ENCODE measurements at regions not wholly inside any gene's neighbourhood (a gene's known extent, or its start where the extent isn't known, plus 50 kb on each side); places are given as distances from the start of the nearest gene placed in this dataset.

GRCh38 chr3:27889745-27890144, 167.6 kb upstream of the EOMES start:
- no peaks in the 10 kb centered on the region for H3K27me3 ChIP-seq (ENCODE audit: control insufficient read depth, insufficient read depth, low read length)
- H3K9me3 ChIP-seq (replicated peaks; ENCODE audit: control insufficient read depth, low read depth, low read length), result no peaks in the 10 kb centered on the region
- H3K27ac ChIP-seq (ENCODE audit: low read length), result no peak overlapping the region
- H3K36me3 ChIP-seq (ENCODE audit: control insufficient read depth, insufficient read depth, low read length), result no peaks in the 10 kb centered on the region
- H3K4me3 ChIP-seq (ENCODE audit: low read length), result no peak overlapping the region
- no peak for DNase-seq
- no CpG with 5 or more reads among the region's 4 CpGs for WGBS (ENCODE audit: insufficient coverage)
- no peaks in the 10 kb centered on the region for H3K4me1 ChIP-seq (ENCODE audit: control insufficient read depth, insufficient read depth, low read length)

GRCh38 chr3:27900316-27900715, 178.2 kb upstream of the EOMES start:
- Histone ChIP-seq H3K27ac (ENCODE audit: low read length) (no peak overlapping the region), H3K9me3 (replicated peaks; ENCODE audit: control insufficient read depth, low read depth, low read length) (no peaks in the 10 kb centered on the region), H3K4me3 (ENCODE audit: low read length) (no peak overlapping the region), H3K27me3 (ENCODE audit: control insufficient read depth, insufficient read depth, low read length) (no peaks in the 10 kb centered on the region), H3K36me3 (ENCODE audit: control insufficient read depth, insufficient read depth, low read length) (no peaks in the 10 kb centered on the region), H3K4me1 (ENCODE audit: control insufficient read depth, insufficient read depth, low read length) (no peaks in the 10 kb centered on the region)
- DNase-seq, result no peak
- WGBS (ENCODE audit: insufficient coverage), result 67% methylated on average over 1 of the region's 2 CpGs

GRCh38 chr3:27903446-27903845, 181.3 kb upstream of the EOMES start:
- no peaks in the 10 kb centered on the region for H3K4me1 ChIP-seq (ENCODE audit: control insufficient read depth, insufficient read depth, low read length)
- DNase-seq, result no peak
- no peak overlapping the region for H3K27ac ChIP-seq (ENCODE audit: low read length)
- H3K9me3 ChIP-seq (replicated peaks; ENCODE audit: control insufficient read depth, low read depth, low read length), result no peaks in the 10 kb centered on the region
- WGBS (ENCODE audit: insufficient coverage), result no CpG with 5 or more reads among the region's 3 CpGs
- no peaks in the 10 kb centered on the region for H3K36me3 ChIP-seq (ENCODE audit: control insufficient read depth, insufficient read depth, low read length)
- H3K27me3 ChIP-seq (ENCODE audit: control insufficient read depth, insufficient read depth, low read length), result no peaks in the 10 kb centered on the region
- no peak overlapping the region for H3K4me3 ChIP-seq (ENCODE audit: low read length)

GRCh38 chr3:27905625-27906024, 183.5 kb upstream of the EOMES start:
- H3K4me3 ChIP-seq (ENCODE audit: low read length), result no peak overlapping the region
- WGBS (ENCODE audit: insufficient coverage), result 80% methylated on average over 1 of the region's 2 CpGs
- H3K4me1 ChIP-seq (ENCODE audit: control insufficient read depth, insufficient read depth, low read length), result no peaks in the 10 kb centered on the region
- DNase-seq, result no peak
- H3K36me3 ChIP-seq (ENCODE audit: control insufficient read depth, insufficient read depth, low read length), result no peaks in the 10 kb centered on the region
- no peak overlapping the region for H3K27ac ChIP-seq (ENCODE audit: low read length)
- H3K27me3 ChIP-seq (ENCODE audit: control insufficient read depth, insufficient read depth, low read length), result no peaks in the 10 kb centered on the region
- H3K9me3 ChIP-seq (replicated peaks; ENCODE audit: control insufficient read depth, low read depth, low read length), result no peaks in the 10 kb centered on the region

- no peak overlapping the region for H3K27ac ChIP-seq (ENCODE audit: low read length)
- H3K27me3 ChIP-seq (ENCODE audit: control insufficient read depth, insufficient read depth, low read length), result no peaks in the 10 kb centered on the region
- no peaks in the 10 kb centered on the region for H3K4me1 ChIP-seq (ENCODE audit: control insufficient read depth, insufficient read depth, low read length)
These were observed 185.0 kb upstream of the EOMES start for GRCh38 chr3:27907148-27907547.

GRCh38 chr3:27907929-27908328, 185.8 kb upstream of the EOMES start:
- WGBS (ENCODE audit: insufficient coverage), result no CpG with 5 or more reads among the region's 4 CpGs
- no peaks in the 10 kb centered on the region for H3K27me3 ChIP-seq (ENCODE audit: control insufficient read depth, insufficient read depth, low read length)
- no peak overlapping the region for H3K27ac ChIP-seq (ENCODE audit: low read length)
- no peaks in the 10 kb centered on the region for H3K4me1 ChIP-seq (ENCODE audit: control insufficient read depth, insufficient read depth, low read length)
- H3K36me3 ChIP-seq (ENCODE audit: control insufficient read depth, insufficient read depth, low read length), result no peaks in the 10 kb centered on the region
- H3K9me3 ChIP-seq (replicated peaks; ENCODE audit: control insufficient read depth, low read depth, low read length), result no peaks in the 10 kb centered on the region
- no peak for DNase-seq
- H3K4me3 ChIP-seq (ENCODE audit: low read length), result no peak overlapping the region

More at GRCh38 chr3:27907148-27907547, 185.0 kb upstream of the EOMES start:
- Histone ChIP-seq H3K9me3 (replicated peaks; ENCODE audit: control insufficient read depth, low read depth, low read length) (no peaks in the 10 kb centered on the region), H3K4me3 (ENCODE audit: low read length) (no peak overlapping the region), H3K36me3 (ENCODE audit: control insufficient read depth, insufficient read depth, low read length) (no peaks in the 10 kb centered on the region)
- no peak for DNase-seq

GRCh38 chr3:27910456-27910855, 188.3 kb upstream of the EOMES start:
- no peak overlapping the region for H3K4me3 ChIP-seq (ENCODE audit: low read length)
- 20% methylated on average over 1 of the region's 4 CpGs for WGBS (ENCODE audit: insufficient coverage)
- DNase-seq, result peak; percentile 79
- no peaks in the 10 kb centered on the region for H3K36me3 ChIP-seq (ENCODE audit: control insufficient read depth, insufficient read depth, low read length)
- H3K4me1 ChIP-seq (ENCODE audit: control insufficient read depth, insufficient read depth, low read length), result no peaks in the 10 kb centered on the region
- no peaks in the 10 kb centered on the region for H3K27me3 ChIP-seq (ENCODE audit: control insufficient read depth, insufficient read depth, low read length)
- no peaks in the 10 kb centered on the region for H3K9me3 ChIP-seq (replicated peaks; ENCODE audit: control insufficient read depth, low read depth, low read length)
- no peak overlapping the region for H3K27ac ChIP-seq (ENCODE audit: low read length)

GRCh38 chr3:27914199-27914598, 192.1 kb upstream of the EOMES start:
- Histone ChIP-seq H3K27me3 (ENCODE audit: control insufficient read depth, insufficient read depth, low read length) (no peaks in the 10 kb centered on the region), H3K27ac (ENCODE audit: low read length) (no peak overlapping the region), H3K4me1 (ENCODE audit: control insufficient read depth, insufficient read depth, low read length) (no peaks in the 10 kb centered on the region), H3K9me3 (replicated peaks; ENCODE audit: control insufficient read depth, low read depth, low read length) (no peaks in the 10 kb centered on the region), H3K4me3 (ENCODE audit: low read length) (no peak overlapping the region), H3K36me3 (ENCODE audit: control insufficient read depth, insufficient read depth, low read length) (no peaks in the 10 kb centered on the region)
- no peak for DNase-seq
- 68% methylated on average over 4 of the region's 6 CpGs for WGBS (ENCODE audit: insufficient coverage)

GRCh38 chr3:27923349-27924068, 201.4 kb upstream of the EOMES start:
- DNase-seq, result no peak
- Histone ChIP-seq H3K36me3 (ENCODE audit: control insufficient read depth, insufficient read depth, low read length) (no peaks in the 10 kb centered on the region), H3K9me3 (replicated peaks; ENCODE audit: control insufficient read depth, low read depth, low read length) (no peaks in the 10 kb centered on the region), H3K27ac (ENCODE audit: low read length) (no peak overlapping the region), H3K27me3 (ENCODE audit: control insufficient read depth, insufficient read depth, low read length) (no peaks in the 10 kb centered on the region), H3K4me3 (ENCODE audit: low read length) (no peak overlapping the region), H3K4me1 (ENCODE audit: control insufficient read depth, insufficient read depth, low read length) (no peaks in the 10 kb centered on the region)
- WGBS (ENCODE audit: insufficient coverage), result no CpG with 5 or more reads among the region's 2 CpGs

GRCh38 chr3:27927882-27928281, 205.8 kb upstream of the EOMES start:
- Histone ChIP-seq H3K4me3 (ENCODE audit: low read length) (no peak overlapping the region), H3K9me3 (replicated peaks; ENCODE audit: control insufficient read depth, low read depth, low read length) (no peaks in the 10 kb centered on the region), H3K36me3 (ENCODE audit: control insufficient read depth, insufficient read depth, low read length) (no peaks in the 10 kb centered on the region), H3K27ac (ENCODE audit: low read length) (no peak overlapping the region), H3K27me3 (ENCODE audit: control insufficient read depth, insufficient read depth, low read length) (no peaks in the 10 kb centered on the region), H3K4me1 (ENCODE audit: control insufficient read depth, insufficient read depth, low read length) (no peaks in the 10 kb centered on the region)
- no CpG with 5 or more reads among the region's 1 CpG for WGBS (ENCODE audit: insufficient coverage)
- no peak for DNase-seq

GRCh38 chr3:27930052-27930602, 208.0 kb upstream of the EOMES start:
- no CpG with 5 or more reads among the region's 1 CpG for WGBS (ENCODE audit: insufficient coverage)
- H3K4me3 ChIP-seq (ENCODE audit: low read length), result no peak overlapping the region

More at GRCh38 chr3:27930052-27930602, 208.0 kb upstream of the EOMES start:
- no peaks in the 10 kb centered on the region for H3K36me3 ChIP-seq (ENCODE audit: control insufficient read depth, insufficient read depth, low read length)
- no peaks in the 10 kb centered on the region for H3K27me3 ChIP-seq (ENCODE audit: control insufficient read depth, insufficient read depth, low read length)
- no peaks in the 10 kb centered on the region for H3K4me1 ChIP-seq (ENCODE audit: control insufficient read depth, insufficient read depth, low read length)
- no peak for DNase-seq
- H3K9me3 ChIP-seq (replicated peaks; ENCODE audit: control insufficient read depth, low read depth, low read length), result no peaks in the 10 kb centered on the region
- no peak overlapping the region for H3K27ac ChIP-seq (ENCODE audit: low read length)
